H1 (cell line): ENCODE measurements at regions not wholly inside any gene's neighbourhood (a gene's known extent, or its start where the extent isn't known, plus 50 kb on each side); places are given as distances from the start of the nearest gene placed in this dataset.

ENCODE experiments used
- EZH2 ChIP-seq: fragments of 200-600 bp; sonication (generic); IDR thresholded peaks from 2 replicates; pipeline ENCODE4 v1.7.1; 2012; ENCODE audit warnings: low read depth, mild to moderate bottlenecking, moderate library complexity, low read length, inconsistent platforms; ENCODE audit not compliant: severe bottlenecking
- GTF2F1 ChIP-seq: IDR thresholded peaks from 2 replicates; pipeline ENCODE4 v1.6.1; 2012; ENCODE audit warnings: low read depth, low read length, improper control_type of control experiment, borderline replicate concordance
- JUND ChIP-seq: IDR thresholded peaks from 2 replicates; pipeline ENCODE4 v1.6.1; 2011; ENCODE audit warnings: mild to moderate bottlenecking, improper control_type of control experiment, low read length
- SIN3A ChIP-seq, 2 experiments: IDR thresholded peaks in 1 of 2; conservative IDR thresholded peaks in 1 of 2; 2 replicates each; pipeline ENCODE4 v1.6.1; 2011 to 2012; ENCODE audit warnings: low read length in 2 of 2, improper control_type of control experiment in 1 of 2, low read depth in 1 of 2, mild to moderate bottlenecking in 1 of 2
- ZNF274 ChIP-seq: IDR thresholded peaks from 2 replicates; pipeline ENCODE4 v1.7.0; 2012; ENCODE audit warnings: low read length, borderline replicate concordance; ENCODE audit errors: extremely low read depth

DNA sequence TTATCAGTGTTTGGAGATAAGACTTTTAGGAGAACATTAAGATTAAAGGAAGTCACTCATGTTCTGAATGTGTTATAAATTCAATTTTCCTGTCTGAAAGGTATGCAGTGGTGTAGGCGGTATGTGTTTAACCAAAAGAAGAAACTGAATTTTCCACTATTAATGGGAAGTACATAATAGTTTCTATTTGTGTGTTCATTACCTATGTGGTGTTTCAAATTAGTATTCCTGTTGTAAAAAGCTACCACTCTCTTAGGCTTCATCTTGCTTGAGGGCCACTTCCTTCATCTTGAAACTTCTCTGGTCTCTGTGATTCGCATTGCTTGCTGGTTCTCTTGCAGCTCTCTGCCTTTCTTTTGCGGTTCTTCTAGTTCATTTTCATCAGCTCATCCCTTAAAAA lies 123.4 kb downstream of the HLX start (continued):
- TF ChIP-seq GTF2F1 (no peak), JUND (no peak), ZNF274 (no peak), EZH2 (no peak), SIN3A (conservative IDR thresholded peaks at IDR 0.05 in 1 of 2, IDR thresholded peaks at IDR 0.05 in 1 of 2; ENCODE audit: low read depth in 1 of 2, low read length in 2 of 2) (no peak)
